Astrocyte (in vitro differentiated cells and primary cell): ENCODE measurements at regions not wholly inside any gene's neighbourhood (a gene's known extent, or its start where the extent isn't known, plus 50 kb on each side); places are given as distances from the start of the nearest gene placed in this dataset.

ENCODE experiments used
- DNase-seq: peaks from one replicate; pipeline ENCODE4 v3.0.0-alpha.2; 2010; ENCODE audit warnings: low read depth
- FAIRE-seq: peaks from 2 replicates; lab custom pipeline; 2011; peaks lifted over from hg19 to GRCh38; lab: Jason Lieb, UNC
- H2AFZ ChIP-seq: 2 replicates; pipeline ENCODE4 v1.6.0; 2012; ENCODE audit warnings: low read depth, low read length, inconsistent platforms
- H3K27ac ChIP-seq: 2 replicates; pipeline ENCODE4 v1.5.1; 2011; ENCODE audit warnings: low read depth, low read length, inconsistent platforms
- H3K27me3 ChIP-seq: 2 replicates; pipeline ENCODE4 v1.6.0; 2011; ENCODE audit warnings: low read length, inconsistent platforms; ENCODE audit not compliant: insufficient read depth
- H3K36me3 ChIP-seq: 2 replicates; pipeline ENCODE4 v1.5.1; 2011; ENCODE audit warnings: low read length, inconsistent platforms; ENCODE audit not compliant: insufficient read depth
- H3K4me1 ChIP-seq: 2 replicates; pipeline ENCODE4 v1.5.1; 2011; ENCODE audit warnings: low read length, inconsistent platforms; ENCODE audit not compliant: insufficient read depth
- H3K4me2 ChIP-seq: 2 replicates; pipeline ENCODE4 v1.6.0; 2012; ENCODE audit warnings: low read length, inconsistent platforms
- H3K4me3 ChIP-seq: 2 replicates; pipeline ENCODE4 v1.5.1; 2011; ENCODE audit warnings: low read depth, mild to moderate bottlenecking, low read length, inconsistent platforms; ENCODE audit not compliant: insufficient read depth
- H3K79me2 ChIP-seq: 2 replicates; pipeline ENCODE4 v1.6.0; 2012; ENCODE audit warnings: mild to moderate bottlenecking, low read length, inconsistent platforms; ENCODE audit not compliant: insufficient read depth
- H3K9ac ChIP-seq: 2 replicates; pipeline ENCODE4 v1.6.0; 2012; ENCODE audit warnings: mild to moderate bottlenecking, low read length, inconsistent platforms
- H3K9me3 ChIP-seq: 2 replicates; pipeline ENCODE4 v1.5.1; 2012; ENCODE audit warnings: low read depth, mild to moderate bottlenecking, low read length, inconsistent platforms; ENCODE audit not compliant: insufficient read depth
- H4K20me1 ChIP-seq: 2 replicates; pipeline ENCODE4 v1.6.0; 2012; ENCODE audit warnings: low read length, inconsistent platforms; ENCODE audit not compliant: insufficient read depth
- H3K27ac Mint-ChIP-seq: one replicate; pipeline ENCODE4 v1.8.0; 2021; ENCODE audit warnings: mild to moderate bottlenecking, mixed read lengths; ENCODE audit not compliant: unreplicated experiment
- H3K27me3 Mint-ChIP-seq: one replicate; pipeline ENCODE4 v1.8.0; 2021; ENCODE audit warnings: low read depth, mixed read lengths; ENCODE audit not compliant: unreplicated experiment
- H3K36me3 Mint-ChIP-seq: one replicate; pipeline ENCODE4 v1.8.0; 2021; ENCODE audit warnings: low read depth, mixed read lengths; ENCODE audit not compliant: unreplicated experiment
- H3K4me1 Mint-ChIP-seq: one replicate; pipeline ENCODE4 v1.8.0; 2021; ENCODE audit warnings: low read depth, mixed read lengths; ENCODE audit not compliant: unreplicated experiment
- H3K4me3 Mint-ChIP-seq: one replicate; pipeline ENCODE4 v1.8.0; 2021; ENCODE audit warnings: mild to moderate bottlenecking, moderate library complexity, mixed read lengths; ENCODE audit not compliant: unreplicated experiment
- H3K9me3 Mint-ChIP-seq: one replicate; pipeline ENCODE4 v1.8.0; 2021; ENCODE audit warnings: mild to moderate bottlenecking, mixed read lengths; ENCODE audit not compliant: unreplicated experiment
- EZH2 ChIP-seq: IDR thresholded peaks from 2 replicates; pipeline ENCODE4 v1.6.1; 2012; ENCODE audit warnings: mild to moderate bottlenecking, low read length, inconsistent platforms; ENCODE audit not compliant: insufficient read depth
- TF ChIP-seq, protein P1 (sequence below): IDR thresholded peaks from 2 replicates; pipeline ENCODE4 v1.5.1; 2011; ENCODE audit warnings: low read depth, mild to moderate bottlenecking, inconsistent platforms, low read length, moderate library complexity; ENCODE audit not compliant: insufficient read depth

- FAIRE-seq = no peak
- Histone ChIP-seq H3K9me3 (peaks cover 3% of the 10 kb centered on the region), H3K79me2 (no peaks in the 10 kb centered on the region), H3K27me3 (no peaks in the 10 kb centered on the region), H2AFZ (no peak overlapping the region), H4K20me1 (no peaks in the 10 kb centered on the region), H3K9ac (no peak overlapping the region), H3K4me3 (no peak overlapping the region), H3K36me3 (no peaks in the 10 kb centered on the region), H3K4me1 (no peaks in the 10 kb centered on the region), H3K27ac (no peak overlapping the region), H3K4me2 (no peak overlapping the region)
- peaks cover 5% of the 10 kb centered on the region for H3K36me3 Mint-ChIP-seq
- H3K9me3 Mint-ChIP-seq = no peaks in the 10 kb centered on the region
- TF ChIP-seq, protein P1, sequence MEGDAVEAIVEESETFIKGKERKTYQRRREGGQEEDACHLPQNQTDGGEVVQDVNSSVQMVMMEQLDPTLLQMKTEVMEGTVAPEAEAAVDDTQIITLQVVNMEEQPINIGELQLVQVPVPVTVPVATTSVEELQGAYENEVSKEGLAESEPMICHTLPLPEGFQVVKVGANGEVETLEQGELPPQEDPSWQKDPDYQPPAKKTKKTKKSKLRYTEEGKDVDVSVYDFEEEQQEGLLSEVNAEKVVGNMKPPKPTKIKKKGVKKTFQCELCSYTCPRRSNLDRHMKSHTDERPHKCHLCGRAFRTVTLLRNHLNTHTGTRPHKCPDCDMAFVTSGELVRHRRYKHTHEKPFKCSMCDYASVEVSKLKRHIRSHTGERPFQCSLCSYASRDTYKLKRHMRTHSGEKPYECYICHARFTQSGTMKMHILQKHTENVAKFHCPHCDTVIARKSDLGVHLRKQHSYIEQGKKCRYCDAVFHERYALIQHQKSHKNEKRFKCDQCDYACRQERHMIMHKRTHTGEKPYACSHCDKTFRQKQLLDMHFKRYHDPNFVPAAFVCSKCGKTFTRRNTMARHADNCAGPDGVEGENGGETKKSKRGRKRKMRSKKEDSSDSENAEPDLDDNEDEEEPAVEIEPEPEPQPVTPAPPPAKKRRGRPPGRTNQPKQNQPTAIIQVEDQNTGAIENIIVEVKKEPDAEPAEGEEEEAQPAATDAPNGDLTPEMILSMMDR = no peak
- no peak for TF ChIP-seq EZH2
- DNase-seq = no peak
- H3K4me3 Mint-ChIP-seq = no peak overlapping the region
- no peak overlapping the region for H3K27ac Mint-ChIP-seq
- no peaks in the 10 kb centered on the region for H3K27me3 Mint-ChIP-seq
- no peaks in the 10 kb centered on the region for H3K4me1 Mint-ChIP-seq
Observed at GRCh38 chr3:178907081-178907480, 164.5 kb downstream of the ZMAT3 start.

GRCh38 chr3:178901204-178901603 is 170.4 kb downstream of the ZMAT3 start:
- no peak for FAIRE-seq
- no peak overlapping the region for H3K4me3 ChIP-seq
- no peak overlapping the region for H3K9ac ChIP-seq
- Mint-ChIP-seq H3K27ac (no peak overlapping the region), H3K4me3 (no peak overlapping the region), H3K4me1 (no peaks in the 10 kb centered on the region), H3K9me3 (no peaks in the 10 kb centered on the region), H3K36me3 (peaks cover 2% of the 10 kb centered on the region), H3K27me3 (no peaks in the 10 kb centered on the region)
- no peaks in the 10 kb centered on the region for H3K4me1 ChIP-seq
- no peak overlapping the region for H3K27ac ChIP-seq
- H2AFZ ChIP-seq = no peak overlapping the region
- TF ChIP-seq, protein P1 = no peak
- no peak for TF ChIP-seq EZH2
- H3K36me3 ChIP-seq = no peaks in the 10 kb centered on the region
- H3K9me3 ChIP-seq = peaks cover 3% of the 10 kb centered on the region
- no peak overlapping the region for H3K4me2 ChIP-seq
- DNase-seq = no peak
- H3K27me3 ChIP-seq = no peaks in the 10 kb centered on the region
- H4K20me1 ChIP-seq = no peaks in the 10 kb centered on the region
- no peaks in the 10 kb centered on the region for H3K79me2 ChIP-seq

DNA sequence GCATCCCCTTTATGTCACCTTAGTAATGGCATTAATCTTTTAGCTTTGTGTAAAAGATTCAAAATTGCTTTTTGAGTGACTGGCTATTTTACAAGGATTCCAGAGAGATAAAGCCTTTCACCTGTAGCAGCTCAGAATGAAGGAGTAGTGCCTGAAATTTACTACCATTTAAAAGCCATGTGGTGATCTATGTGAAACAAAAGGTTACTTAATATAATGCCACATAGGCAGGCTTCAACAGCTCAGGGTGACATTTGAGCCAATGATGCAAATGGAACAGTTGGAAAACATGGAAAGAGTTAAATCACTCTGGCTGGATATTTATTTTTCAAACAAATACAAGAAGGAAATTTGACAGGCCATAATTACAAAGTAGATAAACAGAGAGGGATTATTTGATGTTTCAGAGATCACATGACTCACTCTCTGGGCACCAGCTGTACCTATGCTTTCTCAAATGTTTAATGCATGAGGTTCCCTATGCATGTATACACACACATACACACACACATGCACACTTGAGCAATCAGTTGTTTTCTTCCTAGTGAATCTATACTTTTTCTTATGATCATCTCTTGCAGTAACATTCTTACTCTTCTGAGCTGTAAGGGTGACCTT is 171.5 kb downstream of the ZMAT3 start:
- peaks cover 3% of the 10 kb centered on the region for H3K9me3 ChIP-seq
- H3K9me3 Mint-ChIP-seq = no peaks in the 10 kb centered on the region
- TF ChIP-seq EZH2 = no peak
- TF ChIP-seq, protein P1 = no peak
- H3K36me3 ChIP-seq = no peaks in the 10 kb centered on the region
- no peaks in the 10 kb centered on the region for H3K27me3 ChIP-seq
- no peaks in the 10 kb centered on the region for H3K27me3 Mint-ChIP-seq
- no peaks in the 10 kb centered on the region for H3K4me1 ChIP-seq
- H3K79me2 ChIP-seq = no peaks in the 10 kb centered on the region
- H3K4me3 ChIP-seq = no peak overlapping the region
- FAIRE-seq = no peak
- no peak for DNase-seq
- H3K36me3 Mint-ChIP-seq = peaks cover 2% of the 10 kb centered on the region
- no peak overlapping the region for H3K27ac ChIP-seq
- H3K27ac Mint-ChIP-seq = no peak overlapping the region
- no peak overlapping the region for H2AFZ ChIP-seq
- no peaks in the 10 kb centered on the region for H3K4me1 Mint-ChIP-seq
- no peaks in the 10 kb centered on the region for H4K20me1 ChIP-seq
- no peak overlapping the region for H3K4me2 ChIP-seq
- H3K9ac ChIP-seq = no peak overlapping the region
- no peak overlapping the region for H3K4me3 Mint-ChIP-seq
